OCI-LY7 (cell line): ENCODE measurements at regions not wholly inside any gene's neighbourhood (a gene's known extent, or its start where the extent isn't known, plus 50 kb on each side); places are given as distances from the start of the nearest gene placed in this dataset.

ENCODE experiments used
- BruUV-seq: library from RNA; stranded (reverse); fragments of 400-500 nt; replicated peaks from 2 replicates; lab custom pipeline; 2021; lab: Mats Ljungman, UMichigan
- CTCF ChIA-PET: fragments of 300-600 bp; sonication (Branson Sonifier 250); formaldehyde crosslinking; loops from one replicate; lab custom pipeline; 2022; ENCODE audit warnings: antibody characterized with exemption; ENCODE audit not compliant: unreplicated experiment; lab: Charles Lee
- POLR2A ChIA-PET: fragments of 300-600 bp; sonication (Branson Sonifier 250); formaldehyde crosslinking; loops from one replicate; lab custom pipeline; 2022; ENCODE audit warnings: antibody characterized with exemption; lab: Charles Lee
- DNase-seq: peaks from one replicate; pipeline ENCODE4 v3.0.0-alpha.2; 2015; ENCODE audit warnings: low spot score
- H2AFZ ChIP-seq: fragments of 200-600 bp; sonication (generic), shearing (Covaris generic); 2 replicates; pipeline ENCODE4 v1.6.1; 2014; ENCODE audit warnings: mild to moderate bottlenecking, antibody characterized with exemption, low read length, moderate library complexity
- H3K27ac ChIP-seq: fragments of 200-600 bp; sonication (generic); 2 replicates; pipeline ENCODE4 v1.5.1; 2014; ENCODE audit warnings: mixed run types, low read depth, mild to moderate bottlenecking, moderate library complexity, low read length, inconsistent platforms; ENCODE audit not compliant: poor library complexity, severe bottlenecking
- H3K36me3 ChIP-seq: fragments of 200-600 bp; sonication (generic); 2 replicates; pipeline ENCODE4 v1.6.1; 2014; ENCODE audit warnings: mild to moderate bottlenecking, antibody characterized with exemption, low read length, moderate library complexity, mixed read lengths; ENCODE audit not compliant: insufficient read depth
- H3K4me1 ChIP-seq: fragments of 200-600 bp; sonication (generic); 2 replicates; pipeline ENCODE4 v1.5.1; 2014; ENCODE audit warnings: mild to moderate bottlenecking, low read length; ENCODE audit not compliant: insufficient read depth, poor library complexity, severe bottlenecking
- H3K4me2 ChIP-seq: fragments of 200-600 bp; sonication (generic); 2 replicates; pipeline ENCODE4 v1.6.1; 2014; ENCODE audit warnings: mild to moderate bottlenecking, low read length
- H3K4me3 ChIP-seq: fragments of 200-600 bp; sonication (generic); 2 replicates; pipeline ENCODE4 v1.5.1; 2014; ENCODE audit warnings: mild to moderate bottlenecking, low read depth, low read length; ENCODE audit not compliant: poor library complexity, severe bottlenecking
- H3K79me2 ChIP-seq: fragments of 200-600 bp; sonication (generic); 2 replicates; pipeline ENCODE4 v1.6.1; 2016; ENCODE audit warnings: low read depth, mild to moderate bottlenecking, low read length, moderate library complexity, mixed read lengths; ENCODE audit not compliant: insufficient read depth
- H3K9me2 ChIP-seq: fragments of 200-600 bp; sonication (generic); 2 replicates; pipeline ENCODE4 v1.6.1; 2016; ENCODE audit warnings: mild to moderate bottlenecking, low read length, mixed read lengths; ENCODE audit not compliant: insufficient read depth
- H3K9me3 ChIP-seq: fragments of 200-600 bp; sonication (generic); 2 replicates; pipeline ENCODE4 v1.6.1; 2014; ENCODE audit warnings: mild to moderate bottlenecking, mixed run types, low read length, mixed read lengths
- H4K20me1 ChIP-seq: fragments of 200-600 bp; sonication (generic); 2 replicates; pipeline ENCODE4 v1.6.1; 2014; ENCODE audit warnings: mild to moderate bottlenecking, antibody characterized with exemption, low read length, moderate library complexity, mixed read lengths; ENCODE audit not compliant: insufficient read depth
- EZH2phosphoT487 ChIP-seq: fragments of 200-600 bp; sonication (generic); IDR thresholded peaks from 2 replicates; pipeline ENCODE4 v1.6.1; 2018; ENCODE audit warnings: low read depth, borderline replicate concordance, mild to moderate bottlenecking, mixed run types, antibody characterized with exemption, low read length, moderate library complexity, mixed read lengths
- intact Hi-C: fragments of 100-400 bp; cut with micrococcal nuclease; formaldehyde crosslinking; loops from one replicate; pipeline ENCODE4 v1.10.0; 2022; ENCODE audit not compliant: unreplicated experiment
- TF ChIP-seq, protein P1 (sequence below): fragments of 200-600 bp; sonication (generic); conservative IDR thresholded peaks from 2 replicates; pipeline ENCODE4 v1.5.1; 2014; ENCODE audit warnings: mild to moderate bottlenecking, antibody characterized with exemption, low read length, moderate library complexity, mixed read lengths

DNA sequence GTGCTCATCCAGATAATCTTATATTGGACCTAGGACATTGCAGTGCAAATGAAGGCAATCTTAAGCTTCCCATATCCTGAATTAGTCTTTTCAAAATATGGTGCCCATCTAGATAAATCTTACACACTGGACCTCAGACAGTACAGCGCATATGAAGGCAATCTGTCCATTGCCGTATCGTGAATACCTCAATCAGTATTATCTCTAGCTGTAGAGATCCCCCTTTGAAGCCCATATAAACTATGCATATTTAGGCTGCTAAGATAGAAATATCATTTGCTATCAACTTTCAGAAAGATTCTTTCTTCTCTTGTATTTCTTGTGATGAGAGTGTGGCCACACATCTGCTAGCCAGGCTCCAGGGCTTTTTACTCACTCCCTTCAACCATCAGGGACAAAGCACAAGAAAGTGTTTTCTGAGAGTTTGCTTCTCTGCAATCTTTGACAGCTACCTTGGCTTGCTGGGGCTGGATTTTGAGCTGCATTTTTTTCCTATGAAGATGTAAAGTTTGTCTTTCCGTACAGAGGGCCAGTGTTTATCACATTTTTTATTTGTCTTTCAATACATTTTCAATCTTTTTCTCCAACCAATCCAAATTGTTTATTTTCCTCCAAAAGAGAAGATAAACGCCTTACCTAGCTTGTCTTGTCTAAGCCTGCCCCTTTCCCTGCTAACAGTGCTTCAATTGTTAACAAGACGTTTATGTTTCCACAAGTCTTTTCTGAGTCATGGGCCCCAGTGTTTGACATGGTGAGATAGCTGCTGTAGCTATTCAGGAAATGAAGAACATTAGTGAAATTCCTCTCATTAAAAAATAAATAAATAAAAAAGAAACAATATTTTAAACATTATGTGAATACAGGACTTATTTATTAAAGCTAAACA, 57.6 kb upstream of the FAT1 start:
- Histone ChIP-seq H3K36me3 (no peaks in the 10 kb centered on the region), H4K20me1 (no peaks in the 10 kb centered on the region), H2AFZ (no peak overlapping the region), H3K4me3 (no peak overlapping the region), H3K79me2 (no peaks in the 10 kb centered on the region), H3K27ac (no peak overlapping the region), H3K9me3 (no peaks in the 10 kb centered on the region), H3K9me2 (no peaks in the 10 kb centered on the region), H3K4me1 (no peaks in the 10 kb centered on the region), H3K4me2 (no peak overlapping the region)
- BruUV-seq: no TSS peak
- intact Hi-C loops: no loop called here
- CTCF ChIA-PET: no interaction called here
- TF ChIP-seq, protein P1, sequence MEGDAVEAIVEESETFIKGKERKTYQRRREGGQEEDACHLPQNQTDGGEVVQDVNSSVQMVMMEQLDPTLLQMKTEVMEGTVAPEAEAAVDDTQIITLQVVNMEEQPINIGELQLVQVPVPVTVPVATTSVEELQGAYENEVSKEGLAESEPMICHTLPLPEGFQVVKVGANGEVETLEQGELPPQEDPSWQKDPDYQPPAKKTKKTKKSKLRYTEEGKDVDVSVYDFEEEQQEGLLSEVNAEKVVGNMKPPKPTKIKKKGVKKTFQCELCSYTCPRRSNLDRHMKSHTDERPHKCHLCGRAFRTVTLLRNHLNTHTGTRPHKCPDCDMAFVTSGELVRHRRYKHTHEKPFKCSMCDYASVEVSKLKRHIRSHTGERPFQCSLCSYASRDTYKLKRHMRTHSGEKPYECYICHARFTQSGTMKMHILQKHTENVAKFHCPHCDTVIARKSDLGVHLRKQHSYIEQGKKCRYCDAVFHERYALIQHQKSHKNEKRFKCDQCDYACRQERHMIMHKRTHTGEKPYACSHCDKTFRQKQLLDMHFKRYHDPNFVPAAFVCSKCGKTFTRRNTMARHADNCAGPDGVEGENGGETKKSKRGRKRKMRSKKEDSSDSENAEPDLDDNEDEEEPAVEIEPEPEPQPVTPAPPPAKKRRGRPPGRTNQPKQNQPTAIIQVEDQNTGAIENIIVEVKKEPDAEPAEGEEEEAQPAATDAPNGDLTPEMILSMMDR: no peak
- no peak for TF ChIP-seq EZH2phosphoT487
- DNase-seq: no peak
- POLR2A ChIA-PET: no interaction called here

DNA sequence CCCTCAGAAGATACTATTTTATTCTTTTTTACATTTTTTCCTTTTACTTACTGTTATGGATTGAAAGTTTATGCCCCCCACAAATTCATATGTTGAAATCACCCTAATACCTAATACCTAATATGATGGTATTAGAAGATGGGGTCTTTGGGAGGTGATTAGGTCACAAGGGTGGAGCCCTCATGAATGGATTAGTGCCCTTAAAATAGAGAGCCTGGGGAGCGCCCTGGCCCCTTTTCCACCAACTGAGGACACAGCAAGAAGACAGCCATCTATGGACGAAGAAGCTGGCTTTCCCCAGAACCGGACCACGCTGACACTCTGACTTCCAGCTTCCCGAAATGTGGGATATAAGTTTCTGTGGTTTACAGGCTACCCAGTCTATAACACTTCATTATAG, 58.6 kb upstream of the FAT1 start:
- ChIA-PET CTCF (no interaction called here), POLR2A (no interaction called here)
- Histone ChIP-seq H3K4me2 (no peak overlapping the region), H3K4me1 (no peaks in the 10 kb centered on the region), H4K20me1 (no peaks in the 10 kb centered on the region), H2AFZ (no peak overlapping the region), H3K27ac (no peak overlapping the region), H3K4me3 (no peak overlapping the region), H3K9me3 (no peaks in the 10 kb centered on the region), H3K79me2 (no peaks in the 10 kb centered on the region), H3K36me3 (no peaks in the 10 kb centered on the region), H3K9me2 (no peaks in the 10 kb centered on the region)
- intact Hi-C loops: no loop called here
- no peak for DNase-seq
- TF ChIP-seq, protein P1: no peak
- no peak for TF ChIP-seq EZH2phosphoT487
- no TSS peak for BruUV-seq

DNA sequence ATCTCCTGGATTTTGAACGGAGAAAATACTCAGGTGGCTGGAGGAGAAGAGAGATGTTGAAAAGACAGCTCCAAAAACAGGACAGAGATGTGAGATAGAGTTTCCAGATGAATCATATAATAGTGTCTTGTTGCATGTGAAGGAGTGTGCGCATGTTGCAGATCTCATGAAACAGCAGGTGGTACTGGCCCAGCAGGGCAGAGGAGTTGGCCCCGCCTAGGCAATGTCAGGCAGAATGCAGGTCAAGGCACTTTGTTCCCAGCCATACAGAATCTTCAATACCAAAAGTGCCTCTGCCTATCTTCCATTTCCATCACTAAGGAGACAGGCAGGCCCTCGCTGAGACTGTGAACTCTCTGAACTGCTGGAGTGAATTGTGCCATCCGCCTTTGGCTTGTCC, 63.9 kb upstream of the FAT1 start:
- Histone ChIP-seq H3K4me1 (no peaks in the 10 kb centered on the region), H3K79me2 (no peaks in the 10 kb centered on the region), H4K20me1 (no peaks in the 10 kb centered on the region), H3K4me2 (no peak overlapping the region), H2AFZ (no peak overlapping the region), H3K36me3 (no peaks in the 10 kb centered on the region), H3K9me2 (no peaks in the 10 kb centered on the region), H3K27ac (no peak overlapping the region), H3K4me3 (no peak overlapping the region), H3K9me3 (no peaks in the 10 kb centered on the region)
- intact Hi-C loops: no loop called here
- BruUV-seq: no TSS peak
- no peak for TF ChIP-seq EZH2phosphoT487
- TF ChIP-seq, protein P1: no peak
- ChIA-PET POLR2A (interaction anchor here (1.1 kb wide), 1 partner anchor 573 kb away, joined by 5 read pairs; no protein-coding TSS in a partner anchor), CTCF (no interaction called here)
- DNase-seq: no peak
